Osteoblast (primary cell): ENCODE measurements at regions not wholly inside any gene's neighbourhood (a gene's known extent, or its start where the extent isn't known, plus 50 kb on each side); places are given as distances from the start of the nearest gene placed in this dataset.

Experiments used
- DNase-seq: peaks from one replicate; pipeline ENCODE4 v3.0.0; 2011; ENCODE audit warnings: low spot score, mixed read lengths; ENCODE audit not compliant: insufficient read length; ENCODE audit errors: missing footprints
- H2AFZ ChIP-seq: 2 replicates; pipeline ENCODE4 v1.6.0; 2011; ENCODE audit warnings: mild to moderate bottlenecking, low read length
- H3K27ac ChIP-seq: 2 replicates; pipeline ENCODE4 v1.5.1; 2011; ENCODE audit warnings: mild to moderate bottlenecking, low read depth, low read length, moderate library complexity
- H3K27me3 ChIP-seq: 2 replicates; pipeline ENCODE4 v1.6.0; 2012; ENCODE audit warnings: mild to moderate bottlenecking, control low read depth, inconsistent platforms, low read length, moderate library complexity; ENCODE audit not compliant: insufficient read depth
- H3K36me3 ChIP-seq: 2 replicates; pipeline ENCODE4 v1.5.1; 2011; ENCODE audit warnings: mild to moderate bottlenecking, low read length, control low read depth, moderate library complexity; ENCODE audit not compliant: insufficient read depth
- H3K4me1 ChIP-seq: 2 replicates; pipeline ENCODE4 v1.5.1; 2011; ENCODE audit warnings: mild to moderate bottlenecking, low read length, control low read depth, moderate library complexity; ENCODE audit not compliant: insufficient read depth
- H3K4me2 ChIP-seq: 2 replicates; pipeline ENCODE4 v1.6.0; 2011; ENCODE audit warnings: mild to moderate bottlenecking, low read length; ENCODE audit not compliant: insufficient read depth
- H3K4me3 ChIP-seq: fragments of 200-600 bp; sonication (generic); 3 replicates; pipeline ENCODE4 v1.5.1; 2012; ENCODE audit warnings: mild to moderate bottlenecking, low read length, inconsistent platforms; ENCODE audit not compliant: insufficient read depth
- H3K79me2 ChIP-seq: 2 replicates; pipeline ENCODE4 v1.6.0; 2012; ENCODE audit warnings: mild to moderate bottlenecking, low read length, control low read depth, inconsistent platforms; ENCODE audit not compliant: insufficient read depth
- H3K9me3 ChIP-seq: 2 replicates; pipeline ENCODE4 v1.5.1; 2011; ENCODE audit warnings: low read depth, low read length, control low read depth
- H4K20me1 ChIP-seq: 2 replicates; pipeline ENCODE4 v1.6.0; 2012; ENCODE audit warnings: mild to moderate bottlenecking, low read length, control low read depth; ENCODE audit not compliant: insufficient read depth
- TF ChIP-seq, protein P1 (sequence below): IDR thresholded peaks from 2 replicates; pipeline ENCODE4 v1.5.1; 2011; ENCODE audit warnings: mild to moderate bottlenecking, low read depth, low read length, moderate library complexity; ENCODE audit errors: extremely low read depth

DNA sequence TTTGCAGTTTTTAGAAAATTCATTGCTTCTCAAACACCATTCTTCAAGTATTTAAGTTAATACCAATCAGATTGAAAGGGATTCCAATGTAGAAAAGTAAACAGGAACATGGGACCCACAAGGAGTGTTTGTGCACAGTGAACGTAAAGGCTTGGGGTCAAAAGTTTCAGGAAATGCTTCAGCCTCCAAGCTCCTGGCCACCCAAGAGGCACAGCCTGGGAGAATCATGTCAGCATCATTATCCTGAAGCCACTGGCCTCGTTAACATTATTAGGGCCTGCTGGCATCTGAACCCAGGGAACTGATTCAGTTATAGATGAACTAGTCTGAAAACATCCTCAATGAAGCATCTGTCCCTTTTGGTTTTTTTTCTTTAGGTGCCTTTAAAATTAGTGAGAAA lies 122.9 kb downstream of the NXNL2 start:
- DNase-seq: peak; percentile 15
- no peaks in the 10 kb centered on the region for H3K9me3 ChIP-seq
- peak overlapping the region; percentile 19 for H2AFZ ChIP-seq

DNA sequence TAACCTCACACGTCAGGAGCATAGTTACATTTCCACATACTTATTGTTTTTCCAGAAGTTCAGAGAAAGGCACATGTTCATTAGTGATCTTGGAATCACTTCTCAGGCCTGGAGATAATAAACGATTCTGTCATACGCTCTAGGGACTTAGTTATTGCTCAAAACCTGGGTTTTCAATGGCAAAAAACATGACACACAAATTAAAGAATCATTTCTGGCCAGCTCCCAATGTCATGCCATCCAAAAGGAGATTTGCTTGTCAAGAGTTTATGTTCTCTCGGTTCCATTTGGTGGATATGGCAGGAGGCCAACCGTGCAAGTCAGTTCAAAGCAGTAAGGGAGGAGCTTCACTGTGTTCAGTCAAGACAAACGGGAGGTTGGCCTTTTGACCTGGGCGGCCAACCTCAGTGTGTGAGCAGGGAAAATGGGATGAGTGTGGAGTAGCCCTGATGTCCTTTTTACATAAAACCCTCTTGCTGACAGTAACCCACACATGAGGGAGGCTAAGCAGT lies 123.4 kb downstream of the NXNL2 start:
- H3K4me3 ChIP-seq: no peak overlapping the region
- no peaks in the 10 kb centered on the region for H3K79me2 ChIP-seq
- TF ChIP-seq, protein P1, sequence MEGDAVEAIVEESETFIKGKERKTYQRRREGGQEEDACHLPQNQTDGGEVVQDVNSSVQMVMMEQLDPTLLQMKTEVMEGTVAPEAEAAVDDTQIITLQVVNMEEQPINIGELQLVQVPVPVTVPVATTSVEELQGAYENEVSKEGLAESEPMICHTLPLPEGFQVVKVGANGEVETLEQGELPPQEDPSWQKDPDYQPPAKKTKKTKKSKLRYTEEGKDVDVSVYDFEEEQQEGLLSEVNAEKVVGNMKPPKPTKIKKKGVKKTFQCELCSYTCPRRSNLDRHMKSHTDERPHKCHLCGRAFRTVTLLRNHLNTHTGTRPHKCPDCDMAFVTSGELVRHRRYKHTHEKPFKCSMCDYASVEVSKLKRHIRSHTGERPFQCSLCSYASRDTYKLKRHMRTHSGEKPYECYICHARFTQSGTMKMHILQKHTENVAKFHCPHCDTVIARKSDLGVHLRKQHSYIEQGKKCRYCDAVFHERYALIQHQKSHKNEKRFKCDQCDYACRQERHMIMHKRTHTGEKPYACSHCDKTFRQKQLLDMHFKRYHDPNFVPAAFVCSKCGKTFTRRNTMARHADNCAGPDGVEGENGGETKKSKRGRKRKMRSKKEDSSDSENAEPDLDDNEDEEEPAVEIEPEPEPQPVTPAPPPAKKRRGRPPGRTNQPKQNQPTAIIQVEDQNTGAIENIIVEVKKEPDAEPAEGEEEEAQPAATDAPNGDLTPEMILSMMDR: no peak
- no peaks in the 10 kb centered on the region for H3K36me3 ChIP-seq
- H3K27ac ChIP-seq: peak overlapping the region; percentile 81
- no peaks in the 10 kb centered on the region for H3K27me3 ChIP-seq
- no peak overlapping the region for H2AFZ ChIP-seq
- peak; percentile 63 for DNase-seq
- H4K20me1 ChIP-seq: no peaks in the 10 kb centered on the region
- H3K9me3 ChIP-seq: no peaks in the 10 kb centered on the region
- H3K4me2 ChIP-seq: no peak overlapping the region
- peaks cover 28% of the 10 kb centered on the region for H3K4me1 ChIP-seq

More for the DNA sequence above, 122.9 kb downstream of the NXNL2 start:
- TF ChIP-seq, protein P1: no peak
- Histone ChIP-seq H3K36me3 (no peaks in the 10 kb centered on the region), H3K27me3 (no peaks in the 10 kb centered on the region), H3K27ac (peak overlapping the region; percentile 81), H4K20me1 (no peaks in the 10 kb centered on the region), H3K4me3 (no peak overlapping the region), H3K4me1 (peaks cover 33% of the 10 kb centered on the region), H3K79me2 (no peaks in the 10 kb centered on the region), H3K4me2 (peak overlapping the region; percentile 10)

DNA sequence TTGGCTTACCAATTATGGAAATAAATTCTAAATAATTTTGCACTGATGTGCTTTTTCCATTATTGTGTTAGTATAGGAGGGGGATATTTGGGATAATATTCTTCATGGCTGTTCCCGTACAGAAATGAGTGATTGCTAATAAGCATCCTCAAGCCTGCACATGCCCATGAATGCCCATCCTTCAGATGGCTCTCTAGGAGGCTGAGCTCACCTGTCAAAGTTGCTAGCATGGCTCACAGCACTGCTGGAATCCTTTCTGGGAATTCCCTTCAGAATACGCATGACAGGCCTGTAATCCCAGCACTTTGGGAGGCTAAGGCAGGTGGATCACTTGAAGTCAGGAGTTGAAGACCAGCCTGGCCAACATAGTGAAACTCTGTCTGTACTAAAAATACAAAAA lies 124.1 kb downstream of the NXNL2 start:
- no peaks in the 10 kb centered on the region for H3K27me3 ChIP-seq
- TF ChIP-seq, protein P1: no peak
- no peak overlapping the region for H3K4me3 ChIP-seq
- H3K4me2 ChIP-seq: no peak overlapping the region
- no peaks in the 10 kb centered on the region for H4K20me1 ChIP-seq
- no peaks in the 10 kb centered on the region for H3K79me2 ChIP-seq
- H3K27ac ChIP-seq: no peak overlapping the region
- H3K36me3 ChIP-seq: no peaks in the 10 kb centered on the region
- no peaks in the 10 kb centered on the region for H3K9me3 ChIP-seq
- H2AFZ ChIP-seq: no peak overlapping the region
- peaks cover 20% of the 10 kb centered on the region for H3K4me1 ChIP-seq
- DNase-seq: peak; percentile 18

DNA sequence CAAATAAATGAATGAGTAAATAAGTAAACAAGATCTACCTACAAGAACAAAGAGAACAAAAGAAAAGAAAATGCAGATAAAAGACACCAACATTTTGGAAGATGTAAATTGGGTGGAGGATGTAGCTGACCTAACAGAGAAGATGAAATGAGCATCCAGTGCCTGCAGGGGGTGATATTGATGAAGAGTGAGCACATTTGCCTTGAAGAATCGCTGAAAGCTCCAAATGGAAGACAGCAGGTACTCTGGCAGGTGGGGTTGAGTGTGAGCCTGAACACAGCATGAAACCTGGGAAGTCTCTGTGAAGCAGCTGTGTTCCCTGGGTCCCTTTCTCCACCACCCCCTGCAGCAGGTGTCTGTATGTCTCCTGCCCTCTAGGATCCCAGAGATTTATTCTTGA lies 125.6 kb downstream of the NXNL2 start:
- Histone ChIP-seq H4K20me1 (no peaks in the 10 kb centered on the region), H3K27ac (no peak overlapping the region), H3K27me3 (no peaks in the 10 kb centered on the region), H3K4me2 (no peak overlapping the region), H2AFZ (no peak overlapping the region), H3K4me1 (peaks cover 16% of the 10 kb centered on the region), H3K9me3 (no peaks in the 10 kb centered on the region), H3K79me2 (no peaks in the 10 kb centered on the region), H3K36me3 (no peaks in the 10 kb centered on the region), H3K4me3 (no peak overlapping the region)
- TF ChIP-seq, protein P1: peak; percentile 66
- DNase-seq: peak; percentile 88
